ENCODE measurements at regions not wholly inside any gene's neighbourhood (a gene's known extent, or its start where the extent isn't known, plus 50 kb on each side); places are given as distances from the start of the nearest gene placed in this dataset.

GRCh38 chr9:117927354-117927753, 223.2 kb downstream of the TLR4 start (continued):
- TF ChIP-seq ERG (CRISPR knock-in tag; IDR thresholded peaks at IDR 0.05) = no peak
- no peak for TF ChIP-seq HMGA2 (CRISPR knock-in tag; IDR thresholded peaks at IDR 0.05)
- no peak for TF ChIP-seq SOX15 (CRISPR knock-in tag; IDR thresholded peaks at IDR 0.05)
- no peak for TF ChIP-seq PREB (CRISPR knock-in tag; IDR thresholded peaks at IDR 0.05; ENCODE audit: borderline replicate concordance)
- no peak for TF ChIP-seq AFF4 (CRISPR knock-in tag; IDR thresholded peaks at IDR 0.05; ENCODE audit: borderline replicate concordance)
- no peak for TF ChIP-seq ZNF396 (CRISPR knock-in tag; IDR thresholded peaks at IDR 0.05; ENCODE audit: borderline replicate concordance)

GRCh38 chr9:117929868-117930267, 225.7 kb downstream of the TLR4 start:
- Mint-ChIP-seq H3K27me3 (ENCODE audit: low read depth) (no peaks in the 10 kb centered on the region), H3K4me3 (no peak overlapping the region), H3K36me3 (no peaks in the 10 kb centered on the region), H3K4me1 (peaks cover 6% of the 10 kb centered on the region; the same call in 1 of the 2 replicates), H3K9me3 (no peaks in the 10 kb centered on the region), H3K27ac (no peak overlapping the region)
- TF ChIP-seq ZNF425 (CRISPR knock-in tag; conservative IDR thresholded peaks at IDR 0.05) (no peak), IRF2 (CRISPR knock-in tag; IDR thresholded peaks at IDR 0.05; ENCODE audit: borderline replicate concordance, low read depth) (no peak)
- ChIA-PET CTCF (no interaction called here), POLR2A (no interaction called here)
- ATAC-seq = no peak
- DNase-seq (ENCODE audit: low spot score) = no peak

GRCh38 chr9:117932585-117932984, 228.4 kb downstream of the TLR4 start:
- POLR2A ChIA-PET = no interaction called here
- no peaks in the 10 kb centered on the region for H3K4me1 Mint-ChIP-seq
- DNase-seq (ENCODE audit: low spot score) (no peak), ATAC-seq (no peak)
- H3K36me3 Mint-ChIP-seq = no peaks in the 10 kb centered on the region
- TF ChIP-seq ATF3 (CRISPR knock-in tag; conservative IDR thresholded peaks at IDR 0.05) (no peak), TP53 (CRISPR knock-in tag; IDR thresholded peaks at IDR 0.05) (no peak), ZNF232 (CRISPR knock-in tag; IDR thresholded peaks at IDR 0.05) (no peak), PREB (CRISPR knock-in tag; IDR thresholded peaks at IDR 0.05; ENCODE audit: borderline replicate concordance) (no peak), MXD4 (CRISPR knock-in tag; IDR thresholded peaks at IDR 0.05; ENCODE audit: borderline replicate concordance) (no peak), ZBTB43 (CRISPR knock-in tag; IDR thresholded peaks at IDR 0.05) (no peak), GTF2I (CRISPR knock-in tag; conservative IDR thresholded peaks at IDR 0.05) (no peak), ZBTB21 (CRISPR knock-in tag; IDR thresholded peaks at IDR 0.05; ENCODE audit: borderline replicate concordance) (no peak), FOXJ3 (CRISPR knock-in tag; IDR thresholded peaks at IDR 0.05; ENCODE audit: borderline replicate concordance) (no peak), ETV6 (CRISPR knock-in tag; IDR thresholded peaks at IDR 0.05) (no peak), NFATC4 (CRISPR knock-in tag; IDR thresholded peaks at IDR 0.05) (no peak), ZNF671 (CRISPR knock-in tag; IDR thresholded peaks at IDR 0.05) (no peak), ZNF425 (CRISPR knock-in tag; conservative IDR thresholded peaks at IDR 0.05) (no peak)
- CTCF ChIA-PET = no interaction called here
- no peak overlapping the region for H3K4me3 Mint-ChIP-seq
- H3K9me3 Mint-ChIP-seq = no peaks in the 10 kb centered on the region
- no peak overlapping the region for H3K27ac Mint-ChIP-seq
- no peaks in the 10 kb centered on the region for H3K27me3 Mint-ChIP-seq (ENCODE audit: low read depth)

Data from WTC11 (cell line).